H1 (cell line): ENCODE measurements at regions not wholly inside any gene's neighbourhood (a gene's known extent, or its start where the extent isn't known, plus 50 kb on each side); places are given as distances from the start of the nearest gene placed in this dataset.

Experiments used
- CTCF ChIA-PET: fragments of 300-600 bp; sonication (Branson Sonifier 250); formaldehyde crosslinking; loops from one replicate; lab custom pipeline; 2021; ENCODE audit not compliant: partially characterized antibody; lab: Charles Lee
- POLR2A ChIA-PET: fragments of 300-600 bp; sonication (Branson Sonifier 250); formaldehyde crosslinking; loops from one replicate; lab custom pipeline; 2021; ENCODE audit warnings: inconsistent platforms; ENCODE audit not compliant: partially characterized antibody; lab: Charles Lee
- DNase-seq, 2 experiments: peaks; one replicate each; pipeline versions ENCODE4 v3.0.0 to v3.0.0-alpha.2; 2010 to 2022; ENCODE audit warnings: low spot score in 2 of 2, low read depth in 1 of 2, mixed read lengths in 1 of 2
- FAIRE-seq: peaks from 2 replicates; lab custom pipeline; 2011; peaks lifted over from hg19 to GRCh38; lab: Jason Lieb, UNC
- H2AFZ ChIP-seq: 2 replicates; pipeline ENCODE4 v1.8.1; 2012; ENCODE audit warnings: low read length, inconsistent platforms
- H2AK5ac ChIP-seq: 2 replicates; pipeline ENCODE4 v1.6.1; 2013; ENCODE audit warnings: low read depth, low read length
- H2BK120ac ChIP-seq: replicated peaks from 2 replicates; pipeline ENCODE3; 2013; ENCODE audit warnings: low read depth, low read length, inconsistent platforms
- H2BK12ac ChIP-seq: 2 replicates; pipeline ENCODE4 v1.6.1; 2013; ENCODE audit warnings: low read depth, low read length
- H2BK15ac ChIP-seq: 2 replicates; pipeline ENCODE4 v1.6.1; 2013; ENCODE audit warnings: low read length
- H2BK20ac ChIP-seq: 2 replicates; pipeline ENCODE4 v1.6.1; 2013; ENCODE audit warnings: low read length
- H2BK5ac ChIP-seq: 2 replicates; pipeline ENCODE4 v1.6.1; 2013; ENCODE audit warnings: low read depth, low read length
- H3K14ac ChIP-seq: 2 replicates; pipeline ENCODE4 v1.6.1; 2013; ENCODE audit warnings: inconsistent platforms; ENCODE audit not compliant: insufficient read length
- H3K18ac ChIP-seq: 2 replicates; pipeline ENCODE4 v1.6.1; 2013; ENCODE audit warnings: low read length; ENCODE audit errors: extremely low read depth
- H3K23ac ChIP-seq: 2 replicates; pipeline ENCODE4 v1.6.1; 2013; ENCODE audit warnings: inconsistent platforms; ENCODE audit not compliant: insufficient read length
- H3K23me2 ChIP-seq: 2 replicates; pipeline ENCODE4 v1.6.1; 2013; ENCODE audit warnings: low read depth, low read length
- H3K27ac ChIP-seq: 2 replicates; pipeline ENCODE4 v1.6.1; 2011; ENCODE audit warnings: low read depth, low read length, inconsistent platforms
- H3K27me3 ChIP-seq, 4 experiments: replicated peaks in 1 of 4; 1 replicate in 1 of 4; 2 replicates in 3 of 4; pipeline versions ENCODE4 v1.6.1 to v1.8.1; 2011 to 2013; ENCODE audit warnings: low read length in 3 of 4, mild to moderate bottlenecking in 3 of 4, inconsistent platforms in 2 of 4, mixed read lengths in 2 of 4, moderate library complexity in 1 of 4; ENCODE audit not compliant: control insufficient read depth in 3 of 4, insufficient read depth in 3 of 4; ENCODE audit errors: extremely low read depth in 1 of 4
- H3K36me3 ChIP-seq, 4 experiments: 2 replicates each; pipeline versions ENCODE4 v1.6.1 to v1.8.1; 2011 to 2013; ENCODE audit warnings: mild to moderate bottlenecking in 4 of 4, low read length in 3 of 4, moderate library complexity in 2 of 4, control low read depth in 1 of 4, inconsistent platforms in 1 of 4; ENCODE audit not compliant: insufficient read depth in 4 of 4, control insufficient read depth in 2 of 4
- H3K4ac ChIP-seq: replicated peaks from 2 replicates; pipeline ENCODE3; 2013; ENCODE audit warnings: low read length, low read depth, mixed read lengths, inconsistent platforms; ENCODE audit not compliant: insufficient read length
- H3K4me1 ChIP-seq, 4 experiments: replicated peaks in 1 of 4; 1 replicate in 1 of 4; 2 replicates in 3 of 4; pipeline versions ENCODE4 v1.6.1 to v1.8.1; 2011 to 2013; ENCODE audit warnings: low read length in 3 of 4, inconsistent platforms in 2 of 4, mixed read lengths in 1 of 4; ENCODE audit not compliant: insufficient read depth in 4 of 4, control insufficient read depth in 3 of 4
- H3K4me2 ChIP-seq, 2 experiments: 2 replicates each; pipeline versions ENCODE4 v1.6.1 to v1.8.1; 2011 to 2013; ENCODE audit warnings: low read depth in 2 of 2, low read length in 2 of 2, control low read depth in 1 of 2, inconsistent platforms in 1 of 2, mild to moderate bottlenecking in 1 of 2; ENCODE audit not compliant: insufficient read depth in 1 of 2
- H3K4me3 ChIP-seq, 4 experiments: fragments of 200-600, 300-600 bp in 1 of 4; sonication (generic), shearing (Covaris generic), sonication (Bioruptor Twin) in 1 of 4; 2 replicates each; pipeline versions ENCODE4 v1.5.1 to v1.8.1; 2011 to 2016; ENCODE audit warnings: low read length in 4 of 4, low read depth in 3 of 4, control low read depth in 2 of 4, inconsistent platforms in 2 of 4, mild to moderate bottlenecking in 2 of 4, mixed read lengths in 1 of 4, moderate library complexity in 1 of 4; ENCODE audit not compliant: insufficient read depth in 2 of 4; ENCODE audit errors: extremely low read depth in 1 of 4
- H3K56ac ChIP-seq: replicated peaks from 2 replicates; pipeline ENCODE3; 2013; ENCODE audit warnings: low read depth, mild to moderate bottlenecking, mixed read lengths, low read length, inconsistent platforms; ENCODE audit not compliant: insufficient read length
- H3K79me1 ChIP-seq: 2 replicates; pipeline ENCODE4 v1.6.1; 2013; ENCODE audit warnings: low read depth, low read length, control low read depth
- H3K79me2 ChIP-seq, 2 experiments: 2 replicates each; pipeline versions ENCODE4 v1.6.1 to v1.8.1; 2012 to 2013; ENCODE audit warnings: low read length in 2 of 2, mild to moderate bottlenecking in 2 of 2, inconsistent platforms in 1 of 2; ENCODE audit not compliant: insufficient read depth in 2 of 2, control insufficient read depth in 1 of 2
- H3K9ac ChIP-seq, 4 experiments: replicated peaks in 1 of 4; 1 replicate in 1 of 4; 2 replicates in 3 of 4; pipeline versions ENCODE4 v1.6.1 to v1.8.1; 2011 to 2013; ENCODE audit warnings: low read depth in 3 of 4, low read length in 3 of 4, control low read depth in 2 of 4, mild to moderate bottlenecking in 2 of 4, moderate library complexity in 2 of 4, inconsistent platforms in 1 of 4; ENCODE audit errors: extremely low read depth in 1 of 4
- H3K9me3 ChIP-seq, 2 experiments: 2 replicates each; pipeline versions ENCODE4 v1.6.1 to v1.8.1; 2012 to 2013; ENCODE audit warnings: mild to moderate bottlenecking in 2 of 2, moderate library complexity in 2 of 2, control low read depth in 1 of 2, inconsistent platforms in 1 of 2, low read depth in 1 of 2, low read length in 1 of 2, mixed read lengths in 1 of 2; ENCODE audit not compliant: insufficient read depth in 2 of 2
- H4K20me1 ChIP-seq, 2 experiments: replicated peaks in 1 of 2; 2 replicates each; pipeline versions ENCODE3 to v1.8.1; 2011 to 2013; ENCODE audit warnings: inconsistent platforms in 2 of 2, low read length in 2 of 2, mild to moderate bottlenecking in 1 of 2; ENCODE audit not compliant: insufficient read depth in 2 of 2, control insufficient read depth in 1 of 2
- H4K5ac ChIP-seq: 2 replicates; pipeline ENCODE4 v1.6.1; 2013; ENCODE audit warnings: low read length, low read depth, mixed read lengths, inconsistent platforms; ENCODE audit not compliant: insufficient read length
- H4K8ac ChIP-seq: 2 replicates; pipeline ENCODE4 v1.8.0; 2013; ENCODE audit warnings: mild to moderate bottlenecking, moderate library complexity, low read length, inconsistent platforms; ENCODE audit not compliant: insufficient read depth; ENCODE audit errors: extremely low read depth
- H4K91ac ChIP-seq: replicated peaks from 2 replicates; pipeline ENCODE3; 2013; ENCODE audit warnings: low read length, mixed read lengths, inconsistent platforms; ENCODE audit not compliant: insufficient read length
- CEBPB ChIP-seq: IDR thresholded peaks from 2 replicates; pipeline ENCODE4 v1.6.1; 2012; ENCODE audit warnings: low read depth, low read length
- KDM5A ChIP-seq: fragments of 200-600 bp; IDR thresholded peaks from 2 replicates; pipeline ENCODE4 v1.7.1; 2012; ENCODE audit warnings: mild to moderate bottlenecking, low read length, inconsistent platforms, mixed read lengths
- SP2 ChIP-seq: IDR thresholded peaks from 2 replicates; pipeline ENCODE4 v1.6.1; 2012; ENCODE audit warnings: mild to moderate bottlenecking, low read length, inconsistent platforms
- TAF1 ChIP-seq: IDR thresholded peaks from 2 replicates; pipeline ENCODE4 v1.6.1; 2011; ENCODE audit warnings: mild to moderate bottlenecking, low read depth, low read length
- YY1 ChIP-seq: IDR thresholded peaks from 2 replicates; pipeline ENCODE4 v1.6.1; 2011; ENCODE audit warnings: low read depth, mild to moderate bottlenecking, low read length
- WGBS, 2 experiments: shearing (Covaris generic) in 1 of 2; methylation state at CpG; one replicate each; pipeline versions ENCODE4 v1.1.6 to v1.1.7; 2013 to 2015; ENCODE audit warnings: low lambda C conversion rate in 2 of 2, mixed read lengths in 2 of 2, inconsistent platforms in 1 of 2, low coverage in 1 of 2, missing lambda C conversion rate in 1 of 2; ENCODE audit not compliant: insufficient replicate concordance in 2 of 2, insufficient coverage in 1 of 2, insufficient read length in 1 of 2; ENCODE audit errors: extremely low coverage in 1 of 2, missing lambda C conversion rate in 1 of 2; 5-methylcytosine and 5-hydroxymethylcytosine counted together

- no peak for FAIRE-seq
- CTCF ChIA-PET: interaction anchor here (0.7 to 1.4 kb wide), 3 partner anchors 27 to 500 kb away, joined by 3 to 7 read pairs (median 4); no protein-coding TSS in a partner anchor
Observed at GRCh38 chr13:107119989-107120881, 552.3 kb upstream of the ARGLU1 start.

More at GRCh38 chr13:107119989-107120881, 552.3 kb upstream of the ARGLU1 start:
- H2BK12ac ChIP-seq: no peak overlapping the region
- no peaks in the 10 kb centered on the region for H3K36me3 ChIP-seq
- no peaks in the 10 kb centered on the region for H3K79me1 ChIP-seq
- 90% methylated on average over 7 of the region's 7 CpGs; no CpG with 5 or more reads in 1 of the 2 experiments for WGBS, 2 experiments
- H2AK5ac ChIP-seq: no peak overlapping the region
- H2AFZ ChIP-seq: no peak overlapping the region
- no peak overlapping the region for H3K56ac ChIP-seq
- no peaks in the 10 kb centered on the region for H3K79me2 ChIP-seq
- no peak overlapping the region for H3K18ac ChIP-seq
- H3K9me3 ChIP-seq: no peaks in the 10 kb centered on the region
- H2BK5ac ChIP-seq: no peak overlapping the region
- no peak overlapping the region for H4K5ac ChIP-seq
- H3K14ac ChIP-seq: no peak overlapping the region
- no peak overlapping the region for H2BK120ac ChIP-seq
- no peak for DNase-seq
- H4K20me1 ChIP-seq: no peaks in the 10 kb centered on the region
- no peak overlapping the region for H3K4me3 ChIP-seq
- POLR2A ChIA-PET: no interaction called here
- H2BK20ac ChIP-seq: no peak overlapping the region
- H3K9ac ChIP-seq: no peak overlapping the region
- no peaks in the 10 kb centered on the region; a peak in 1 of 7 replicates for H3K27me3 ChIP-seq
- no peak overlapping the region for H2BK15ac ChIP-seq
- H3K23me2 ChIP-seq: no peaks in the 10 kb centered on the region
- no peak overlapping the region for H3K23ac ChIP-seq
- H3K4me2 ChIP-seq: no peak overlapping the region
- H4K8ac ChIP-seq: no peak overlapping the region
- no peaks in the 10 kb centered on the region for H3K4me1 ChIP-seq
- TF ChIP-seq TAF1 (no peak), CEBPB (peak; percentile 70; the same call in 1 of the 2 replicates), SP2 (no peak), YY1 (no peak), KDM5A (no peak)
- no peak overlapping the region for H4K91ac ChIP-seq
- no peak overlapping the region for H3K4ac ChIP-seq
- no peak overlapping the region for H3K27ac ChIP-seq
